NCI-H82 treated with DMSO at 0.1 percent for 48 hours (cell line): ENCODE measurements at regions not wholly inside any gene's neighbourhood (a gene's known extent, or its start where the extent isn't known, plus 50 kb on each side); places are given as distances from the start of the nearest gene placed in this dataset.
"Not testable (repeated sequence)": the region's sequence is repeated elsewhere in the genome, so short reads cannot be mapped to it uniquely, and the experiment has no call there.

Experiments used
- DNase-seq: peaks from one replicate; lab custom pipeline; 2025; ENCODE audit not compliant: unreplicated experiment; lab: John Stamatoyannopoulos, UW

DNA sequence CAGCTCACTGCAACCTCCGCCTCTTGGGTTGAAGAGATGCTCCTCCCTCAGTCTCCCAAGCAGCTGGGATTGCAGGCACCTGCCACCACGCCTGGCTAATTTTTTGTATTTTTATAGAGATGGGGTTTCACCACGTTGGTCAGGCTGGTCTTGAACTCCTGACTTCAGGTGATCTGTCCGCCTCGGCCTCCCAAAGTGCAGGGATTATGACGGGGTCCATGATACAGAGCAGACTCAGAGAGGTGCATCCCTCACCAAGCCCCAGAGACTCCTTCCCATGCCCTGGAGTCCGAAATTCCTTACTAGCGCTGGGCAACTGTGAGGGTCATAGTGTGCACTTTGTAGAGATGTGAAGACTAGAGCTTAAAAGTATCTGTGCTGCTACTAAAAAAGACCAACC lies 99.8 kb upstream of the IRX4 start:
- DNase-seq: not testable (repeated sequence)

DNA sequence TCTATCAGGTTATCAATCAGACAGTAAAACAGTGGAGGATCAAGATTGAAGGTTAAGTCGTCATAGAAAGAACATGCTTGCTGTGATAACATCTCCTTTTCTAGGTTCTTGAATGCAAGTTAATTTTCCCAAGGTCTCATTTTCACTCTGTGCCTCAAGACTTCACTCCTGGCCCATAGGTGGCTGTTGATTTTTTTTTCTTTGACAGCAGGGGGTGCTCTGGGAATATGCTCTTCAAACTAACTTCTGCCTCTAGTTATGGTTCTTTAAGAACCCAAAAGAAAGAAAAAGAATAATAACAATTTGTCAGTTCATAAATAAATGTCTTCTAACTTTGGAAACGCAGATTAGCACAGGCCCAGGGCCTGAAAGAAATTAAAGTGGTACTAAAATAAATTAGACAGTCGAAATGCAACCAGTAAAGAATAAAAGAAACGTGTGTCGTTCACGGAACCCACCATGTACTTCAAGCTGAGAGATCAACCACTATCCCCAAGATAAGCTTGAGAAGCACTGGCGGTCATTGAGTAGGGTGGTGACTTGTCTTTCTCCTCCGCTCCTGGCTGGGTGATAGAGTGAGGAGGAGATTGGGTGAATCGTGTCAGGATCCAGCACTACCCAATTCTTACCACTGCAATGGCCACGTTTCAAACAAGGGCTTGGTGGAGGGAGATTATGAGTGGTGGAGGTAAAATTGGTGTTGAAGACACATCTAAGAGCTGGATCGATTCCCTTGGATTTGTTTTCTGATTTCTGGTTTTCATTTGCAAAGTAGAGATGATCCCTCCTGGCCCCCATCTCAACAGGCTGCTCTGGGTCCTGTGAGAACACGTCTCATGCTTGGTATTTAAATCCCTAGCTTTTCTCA lies 93.4 kb upstream of the IRX4 start:
- DNase-seq: no peak

DNA sequence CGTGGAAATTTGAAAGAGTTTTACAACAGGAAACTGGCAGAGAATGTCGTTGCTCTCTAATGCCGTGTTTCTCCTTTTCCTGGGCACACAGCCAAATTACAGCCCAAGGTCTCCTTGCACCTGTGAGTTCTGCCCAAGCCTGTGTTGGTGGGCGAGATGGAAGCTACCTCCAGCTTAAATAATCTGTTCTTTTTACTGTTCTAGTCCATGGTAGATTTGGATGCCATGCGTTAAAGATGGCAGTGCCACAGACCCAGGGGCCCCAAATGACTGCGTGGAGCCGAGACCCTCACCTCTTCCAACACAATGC lies 92.6 kb upstream of the IRX4 start:
- DNase-seq: no peak

DNA sequence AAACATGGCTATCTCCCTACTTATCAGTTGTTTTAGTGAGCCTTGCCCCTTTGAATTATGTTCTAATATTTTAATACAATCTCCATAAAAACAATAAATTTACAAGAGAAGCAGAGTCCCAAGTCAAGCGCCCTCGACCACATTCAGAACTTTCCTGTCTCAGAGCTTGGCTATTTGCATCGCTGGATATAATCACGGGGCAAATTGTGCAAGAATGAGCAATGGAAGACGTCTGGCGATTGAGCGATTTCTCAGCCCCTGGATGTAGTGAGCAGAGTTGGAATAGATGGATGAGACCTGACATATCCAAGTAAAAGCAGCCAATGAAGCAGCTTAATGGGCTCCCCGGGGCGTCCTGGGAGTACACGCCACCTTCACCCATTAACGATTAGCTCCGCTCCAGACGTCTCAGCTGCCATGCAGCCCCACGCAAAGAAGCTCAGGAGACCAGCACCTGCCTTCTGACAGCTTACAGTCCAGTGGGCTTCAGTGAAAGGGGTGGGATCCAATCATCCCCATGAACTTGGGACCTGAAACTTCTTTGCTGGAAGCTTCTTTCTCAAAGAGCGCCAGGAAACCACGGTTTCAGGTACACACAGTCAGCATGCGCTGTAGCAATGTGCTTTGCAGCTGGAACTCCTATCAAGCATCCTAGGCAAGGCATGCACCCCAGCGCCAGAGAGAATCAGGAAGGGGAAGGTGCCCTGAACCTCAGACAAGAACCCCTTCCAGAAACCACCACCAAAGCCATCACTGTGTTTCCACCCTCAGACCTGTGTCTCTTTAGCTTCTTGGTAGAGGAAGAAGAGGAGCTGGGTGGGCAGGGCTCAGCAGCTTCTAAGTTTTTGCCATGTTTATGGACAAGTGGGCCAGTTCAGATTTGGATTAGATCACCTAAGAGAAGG lies 92.0 kb upstream of the IRX4 start:
- DNase-seq: no peak

DNA sequence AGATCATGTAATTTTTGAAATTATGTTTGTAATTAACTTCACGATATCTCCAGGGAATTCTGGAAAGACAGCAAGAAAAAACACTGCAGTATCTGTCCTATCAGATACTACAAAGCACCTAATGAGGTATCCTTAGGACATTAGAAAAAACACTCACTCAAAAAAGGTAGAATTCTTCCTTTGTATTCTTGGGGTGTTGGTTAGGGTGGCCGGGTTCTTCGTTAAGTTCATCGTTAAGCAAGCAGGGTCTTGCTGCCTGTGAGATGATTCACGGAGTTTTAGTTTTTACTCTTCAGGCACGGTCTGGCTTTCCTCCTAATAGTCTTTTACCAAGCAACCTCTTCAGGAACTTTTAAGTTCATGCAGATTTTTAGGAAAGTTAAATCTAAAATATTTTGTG lies 91.4 kb upstream of the IRX4 start:
- DNase-seq: no peak

DNA sequence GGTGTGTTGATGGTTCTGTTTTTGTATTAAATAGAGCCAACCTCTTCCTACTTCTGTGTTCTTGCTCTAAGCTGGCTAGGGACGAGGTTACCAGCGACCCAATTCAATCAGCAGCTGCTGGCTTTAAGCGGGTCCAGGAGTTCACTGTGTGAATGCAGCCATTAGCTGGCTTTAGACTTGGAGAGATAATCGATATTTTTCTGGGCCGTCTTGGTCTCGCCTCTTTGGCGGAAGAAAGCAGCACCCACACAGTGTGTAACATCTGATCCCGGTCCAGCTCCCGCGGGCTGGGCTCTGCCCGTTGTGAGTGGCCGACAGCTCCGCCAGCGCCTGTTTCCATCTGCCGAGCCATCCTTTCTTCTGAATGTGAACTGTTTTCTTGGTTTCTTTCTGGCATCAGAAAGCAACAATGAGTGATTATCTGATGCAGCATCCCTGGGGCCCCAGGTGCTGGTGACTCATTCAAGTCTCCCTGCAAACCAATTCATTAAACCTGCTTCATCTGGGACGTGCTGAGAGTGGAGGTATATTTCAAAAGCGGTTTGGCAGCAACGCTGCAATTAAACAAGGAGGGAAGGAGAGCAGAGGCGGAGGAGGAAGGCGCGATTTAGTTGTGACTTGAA lies 90.8 kb upstream of the IRX4 start:
- DNase-seq: no peak

DNA sequence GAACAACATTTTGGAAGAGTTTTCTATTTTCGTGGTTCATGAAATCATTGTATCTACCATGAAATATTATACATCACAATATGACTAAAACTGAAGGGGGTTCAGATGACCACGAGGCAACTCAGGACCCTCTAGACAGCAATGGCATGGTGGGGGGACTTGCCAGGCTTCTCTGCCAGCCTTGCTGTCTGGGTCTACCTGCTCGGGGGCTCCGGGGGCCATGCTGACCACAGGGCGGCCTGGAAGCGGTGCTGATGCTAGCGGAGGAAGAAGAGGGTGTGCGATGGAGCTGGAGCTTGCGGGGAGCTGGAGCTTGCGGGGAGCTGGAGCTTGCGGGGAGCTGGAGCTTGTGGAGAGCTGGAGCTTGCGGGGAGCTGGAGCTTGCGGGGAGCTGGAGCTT lies 89.2 kb upstream of the IRX4 start:
- DNase-seq: no peak

DNA sequence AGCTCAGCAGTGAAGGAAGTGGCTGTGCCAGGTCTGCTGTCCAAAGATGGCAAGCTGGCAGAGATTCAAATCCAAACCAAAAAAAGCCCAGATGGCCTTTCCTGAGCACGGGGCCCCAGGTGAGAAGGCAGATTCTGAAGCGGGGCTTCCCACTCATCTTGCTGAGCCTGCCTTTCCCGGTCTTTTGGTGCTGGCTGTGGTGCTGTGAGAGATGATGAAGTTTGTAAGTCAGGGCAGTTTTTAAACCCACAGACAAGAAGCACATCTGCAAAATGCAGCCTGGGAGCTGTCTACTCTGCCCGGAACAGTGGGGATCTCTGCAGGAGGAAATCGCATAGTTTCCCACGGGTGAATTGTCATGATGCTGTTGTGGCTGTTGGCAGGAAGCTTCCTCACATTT lies 85.0 kb upstream of the IRX4 start:
- no peak for DNase-seq

DNA sequence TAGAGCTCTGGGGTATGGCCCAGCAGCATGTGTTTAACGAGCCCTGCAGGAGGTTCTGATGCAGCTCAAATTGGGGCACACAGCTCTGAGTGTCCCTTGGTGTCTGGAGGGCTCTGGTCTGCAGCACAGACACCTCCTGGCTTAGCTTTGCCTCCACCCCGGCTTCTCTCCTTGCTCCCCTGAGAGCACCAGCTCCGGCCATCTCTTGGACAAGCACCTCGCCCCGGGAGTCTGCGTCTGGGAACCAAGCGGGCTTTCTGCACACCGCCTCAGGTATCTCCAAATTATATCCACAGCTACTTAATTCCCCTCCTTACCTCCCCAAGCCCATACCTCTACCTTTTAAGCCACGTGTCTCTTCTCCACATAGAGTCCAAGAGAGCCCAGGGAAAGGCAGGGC lies 83.7 kb upstream of the IRX4 start:
- DNase-seq: no peak

DNA sequence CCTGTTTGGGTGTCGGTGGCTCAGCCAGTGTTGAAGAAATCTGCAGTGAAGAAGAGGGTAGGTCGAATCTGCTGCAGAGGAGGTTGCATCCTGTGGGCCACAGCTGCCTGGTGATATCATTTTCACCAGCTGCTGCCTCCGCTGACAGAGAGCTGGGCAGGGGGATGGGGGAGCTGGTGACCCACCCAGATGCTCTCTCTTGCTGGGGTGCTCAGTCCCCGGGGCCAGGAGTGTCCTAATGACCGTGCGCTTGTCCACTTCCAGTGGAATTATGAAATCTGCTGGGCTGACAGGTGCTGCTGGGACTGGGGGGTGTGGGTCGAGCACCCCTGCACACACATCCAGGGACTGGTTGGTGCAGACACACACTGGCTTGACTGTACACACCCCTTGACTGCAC lies 83.2 kb upstream of the IRX4 start:
- DNase-seq: no peak

DNA sequence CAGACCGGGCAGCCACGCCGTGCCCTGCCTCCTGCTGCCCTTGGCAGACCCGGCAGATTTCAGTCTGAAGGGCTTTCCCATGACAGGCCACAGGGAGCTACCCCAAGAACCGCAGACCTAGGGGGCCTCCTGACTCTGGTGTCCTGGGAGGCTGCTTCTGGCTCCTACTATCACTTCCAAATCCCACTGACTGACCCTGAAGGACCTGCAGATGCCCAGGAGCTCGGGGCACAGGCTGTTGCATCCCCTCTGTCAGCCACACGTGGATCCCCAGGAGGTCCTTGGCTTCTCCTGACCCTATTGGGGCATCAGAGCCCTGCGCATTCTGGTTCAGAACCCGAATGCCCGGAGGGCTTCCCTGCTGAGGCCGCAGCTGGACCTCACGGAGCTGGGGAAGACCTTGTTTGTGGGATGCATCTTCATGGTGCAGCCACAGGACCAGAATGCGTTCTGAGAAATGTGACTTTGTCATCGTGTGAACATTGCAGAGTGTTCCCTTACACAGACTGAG lies 81.3 kb upstream of the IRX4 start:
- no peak for DNase-seq

DNA sequence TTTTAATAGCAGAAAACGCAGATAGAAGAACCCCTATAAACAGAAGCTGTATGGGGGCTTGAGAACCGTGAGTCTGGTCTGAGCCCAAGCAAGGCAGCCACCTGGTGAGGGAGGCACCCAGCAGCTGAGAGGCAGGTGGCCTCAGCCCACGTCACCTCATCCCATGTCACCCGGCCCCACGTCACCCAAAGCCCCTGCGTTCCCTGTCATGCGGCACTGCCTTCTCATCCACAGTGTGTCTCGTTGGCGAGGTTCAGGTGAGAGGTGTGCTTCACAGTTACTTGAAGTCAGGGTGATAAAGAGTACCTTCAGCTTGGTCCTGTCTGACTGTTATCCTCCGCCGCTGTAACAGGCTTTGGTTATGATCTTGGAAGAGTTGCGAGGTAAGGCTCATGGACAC lies 80.6 kb upstream of the IRX4 start:
- no peak for DNase-seq

DNA sequence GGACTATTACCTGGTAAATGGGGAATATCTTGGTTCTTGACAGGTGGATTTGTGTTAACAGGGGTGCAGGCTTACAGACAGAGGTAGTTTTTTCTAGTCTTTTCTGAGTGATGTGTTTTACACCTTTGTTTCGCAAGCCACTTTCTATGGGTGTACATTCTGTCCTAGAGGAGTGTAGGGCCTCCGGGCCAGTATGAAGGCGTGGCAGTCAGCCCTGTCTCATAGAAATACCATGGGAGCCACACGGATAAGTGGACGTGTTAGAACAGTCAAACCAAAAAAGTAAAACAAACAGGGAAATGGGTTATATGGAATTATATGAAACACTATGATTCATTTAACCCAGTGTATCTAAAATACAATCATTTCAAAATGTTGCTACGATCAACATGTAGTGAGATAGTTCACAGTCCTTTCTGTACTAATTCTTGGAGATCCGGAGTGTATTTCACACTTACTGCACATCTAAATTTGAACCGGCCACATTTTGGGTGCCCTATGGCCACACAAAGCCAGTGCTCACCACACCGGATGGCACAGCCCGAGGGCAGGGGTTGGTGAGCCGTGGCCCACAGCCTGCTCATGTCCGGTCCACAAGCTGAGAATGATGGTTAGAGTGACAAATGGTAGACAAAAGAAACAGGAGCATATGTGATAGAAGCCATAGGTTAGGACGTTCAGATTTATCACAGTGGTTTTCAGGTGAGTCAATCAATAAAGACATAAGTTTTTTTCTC lies 80.1 kb upstream of the IRX4 start:
- DNase-seq: no peak

DNA sequence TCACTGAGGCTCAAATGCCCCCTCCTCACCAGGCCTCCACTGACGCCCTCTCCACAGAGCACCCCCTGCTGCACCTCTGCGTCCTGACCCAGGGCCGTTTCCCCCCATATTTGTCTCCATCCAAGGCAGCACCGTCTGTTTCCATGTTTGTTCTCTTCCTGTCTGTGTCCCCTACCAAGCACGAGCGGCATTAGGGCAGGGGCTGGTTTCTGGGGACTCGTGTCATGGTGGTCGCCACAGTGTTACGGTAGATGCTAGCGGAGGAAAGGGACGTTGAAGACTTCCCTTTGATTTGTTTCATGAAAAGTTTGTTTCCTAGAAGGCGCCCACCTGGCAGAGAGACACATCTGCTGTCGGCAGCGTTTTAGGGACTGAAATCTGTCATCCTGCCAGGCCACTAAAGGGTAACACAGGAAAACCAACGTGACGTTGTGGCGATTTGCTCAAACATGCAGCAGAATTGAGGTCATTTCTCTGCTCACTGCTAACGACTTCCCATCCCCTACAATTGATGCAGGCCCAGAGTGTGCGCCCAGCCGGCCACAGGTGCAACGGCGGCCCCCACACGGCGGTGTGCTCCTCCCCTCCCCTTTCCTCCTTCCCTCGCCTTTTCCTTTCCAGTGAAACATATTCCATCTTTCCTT lies 79.3 kb upstream of the IRX4 start:
- DNase-seq: no peak

DNA sequence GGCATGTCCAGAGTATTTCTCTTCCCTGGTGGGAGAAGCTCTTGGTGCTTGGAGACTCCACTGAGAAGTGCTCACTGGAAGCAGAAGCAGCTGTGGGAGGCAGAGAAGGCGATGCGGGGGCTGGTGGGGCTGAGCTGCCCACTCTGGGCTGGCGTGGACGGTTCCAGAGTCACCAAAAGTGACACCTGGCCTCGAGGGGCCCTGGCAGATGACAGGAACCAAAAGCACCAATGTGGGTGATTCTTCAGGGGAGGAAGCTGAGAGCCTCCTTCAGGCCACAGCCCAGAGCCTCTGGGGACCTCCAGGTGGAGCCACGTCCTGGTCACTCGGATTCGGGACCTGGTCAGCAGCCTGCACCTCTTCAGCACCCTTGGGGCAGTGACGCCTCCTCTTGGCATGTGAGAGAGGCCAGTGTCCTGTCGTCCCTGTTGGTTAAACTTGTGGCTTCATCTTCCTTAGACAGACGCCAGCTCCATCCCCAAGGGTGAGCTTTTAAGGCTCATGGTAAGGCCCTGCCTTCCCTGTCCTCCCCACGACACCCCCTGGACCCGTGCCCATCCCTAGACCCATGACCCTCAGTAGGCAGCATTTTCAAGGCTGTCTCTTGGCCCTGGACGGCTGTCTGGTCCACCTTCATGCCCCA lies 78.7 kb upstream of the IRX4 start:
- DNase-seq: no peak

DNA sequence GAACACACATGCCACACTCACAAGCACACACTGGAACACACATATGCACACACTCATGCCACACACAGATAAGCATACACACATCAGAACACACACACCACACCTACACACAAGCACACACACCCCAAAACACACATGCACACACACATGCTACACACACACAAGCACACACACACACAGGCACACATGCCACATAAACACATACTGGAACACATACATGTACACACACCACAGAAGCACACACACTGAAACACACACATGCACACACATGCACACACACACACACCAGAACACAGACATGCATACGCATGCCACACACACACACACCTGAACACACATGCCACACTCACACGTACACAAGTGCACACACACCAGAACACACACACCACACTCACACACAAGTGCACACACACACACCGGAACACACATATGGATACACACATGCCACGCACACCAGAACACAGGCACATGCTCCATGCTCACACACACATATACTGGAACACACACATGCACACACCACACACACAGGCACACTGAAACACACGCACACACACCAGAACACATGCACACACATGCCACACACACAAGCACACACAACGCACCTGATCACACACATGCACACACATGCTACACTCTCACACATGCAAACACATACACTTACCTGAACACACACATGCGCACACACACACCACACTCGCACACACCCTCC lies 78.0 kb upstream of the IRX4 start:
- no peak for DNase-seq

DNA sequence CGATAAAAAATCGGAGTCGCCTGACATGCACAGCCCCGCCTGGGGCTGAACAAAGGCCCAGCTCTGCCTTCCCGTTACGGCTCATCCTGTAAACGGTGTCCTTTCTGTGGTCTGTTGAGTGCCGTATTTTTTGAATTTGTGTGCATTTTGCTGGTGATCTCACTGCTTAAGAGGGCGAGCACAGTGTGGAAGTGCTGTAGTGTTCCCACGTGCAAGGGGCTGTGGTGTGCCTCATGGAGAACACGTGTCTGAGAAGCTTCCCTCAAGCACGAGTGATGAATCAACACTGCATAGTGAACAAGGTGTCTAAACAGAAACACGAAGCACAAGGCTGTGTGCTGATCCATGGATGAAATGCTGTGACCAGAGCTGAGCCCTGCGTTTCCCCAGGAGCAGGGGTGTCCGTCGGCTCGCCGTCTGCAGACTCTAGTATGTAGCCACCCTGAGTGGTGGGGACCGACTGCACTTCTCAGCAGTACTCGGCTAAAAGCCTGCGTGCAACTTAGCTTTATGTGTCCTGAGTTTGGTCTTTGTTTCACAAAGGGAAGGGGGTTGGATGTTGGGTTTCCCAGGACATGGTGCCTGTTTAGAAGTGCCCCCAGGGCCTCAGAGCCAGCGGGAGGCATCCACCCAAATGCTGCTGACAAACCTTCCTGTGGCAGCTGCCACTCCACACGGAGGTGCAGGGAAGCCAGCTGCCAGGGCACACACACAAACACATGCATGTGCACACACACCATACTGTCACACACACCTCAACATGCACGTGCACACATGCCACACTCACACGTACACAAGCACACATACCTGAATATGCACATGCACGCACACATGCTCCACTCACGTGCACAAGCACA lies 77.2 kb upstream of the IRX4 start:
- DNase-seq: no peak

DNA sequence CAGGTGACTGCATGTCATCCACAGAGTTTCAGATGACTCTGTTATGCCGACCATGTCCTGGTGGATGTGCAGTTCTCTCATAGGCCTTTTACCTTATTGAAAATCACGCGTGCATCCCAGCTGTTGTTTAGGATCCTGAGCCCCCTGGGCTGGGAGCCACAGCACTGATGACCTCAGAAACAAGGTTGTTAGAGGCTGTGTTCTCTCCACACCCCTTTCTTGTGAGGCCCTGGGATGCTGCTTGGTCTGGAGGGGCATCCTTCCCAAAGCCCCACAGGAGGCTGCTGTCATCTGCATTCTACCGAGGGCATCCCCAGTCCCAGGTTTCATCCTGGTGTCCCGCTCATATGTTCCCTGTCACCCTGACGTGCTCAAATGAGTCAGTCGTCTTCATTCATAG lies 76.5 kb upstream of the IRX4 start:
- DNase-seq: no peak
